ENCODE measurements at regions not wholly inside any gene's neighbourhood (a gene's known extent, or its start where the extent isn't known, plus 50 kb on each side); places are given as distances from the start of the nearest gene placed in this dataset.
"Not testable (repeated sequence)": the region's sequence is repeated elsewhere in the genome, so short reads cannot be mapped to it uniquely, and the experiment has no call there.

DNA sequence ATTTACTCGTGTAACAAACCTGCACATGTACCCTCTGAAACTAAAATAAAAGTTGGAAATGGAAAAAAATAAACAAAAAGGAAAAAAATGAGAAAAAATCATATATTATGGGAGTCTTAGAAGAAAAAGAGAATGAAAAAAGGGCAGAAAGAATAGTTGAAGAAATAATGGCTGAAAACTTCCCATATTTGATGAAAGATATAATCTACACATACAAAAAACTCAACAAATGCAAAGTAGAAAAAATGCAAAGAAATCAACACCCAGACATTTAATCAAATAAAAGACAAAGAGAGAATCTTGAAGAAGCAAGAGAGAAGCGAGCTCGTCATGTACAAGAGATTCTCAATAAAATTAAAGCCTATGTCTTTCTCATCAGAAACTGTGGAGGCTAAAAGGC is 73.8 kb downstream of the SLC25A46 start:
- DNase-seq: no peak

DNA sequence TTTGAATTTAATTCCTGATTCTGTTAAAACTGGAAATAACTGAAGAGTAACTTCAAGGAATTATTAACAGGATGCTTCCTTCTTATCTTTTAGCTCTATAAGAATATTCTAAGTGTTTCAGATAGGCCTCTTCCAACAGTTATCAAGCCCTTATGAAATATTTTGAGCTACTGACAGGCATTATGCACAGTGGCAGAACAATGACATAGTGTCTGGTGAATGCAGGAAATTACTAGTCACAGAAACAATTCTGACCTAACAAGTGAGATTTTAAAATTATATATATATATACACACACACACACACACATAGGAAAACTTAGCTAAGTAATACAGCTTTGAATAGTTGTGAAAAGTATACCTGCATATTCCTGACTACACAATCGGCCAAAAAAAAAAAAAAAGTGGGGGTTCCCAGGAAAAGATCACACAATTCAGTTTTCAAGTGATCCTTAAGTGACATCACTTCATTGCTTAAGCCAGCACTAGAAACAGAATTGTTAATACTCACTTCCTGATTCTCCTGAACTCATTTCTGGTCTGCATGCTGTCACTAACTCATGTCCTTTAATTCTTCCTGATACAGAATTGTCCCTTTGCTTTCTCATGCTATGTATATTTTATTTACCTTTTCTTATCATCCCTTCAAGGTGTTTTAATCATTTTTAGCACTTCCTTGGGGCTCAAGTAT is 77.3 kb downstream of the SLC25A46 start:
- DNase-seq: no peak

GRCh38 chr5:110817459-110817858 is 78.7 kb downstream of the SLC25A46 start:
- peak; percentile 12 to 54 (median 40) for DNase-seq

GRCh38 chr5:110823571-110823970 is 84.8 kb downstream of the SLC25A46 start:
- DNase-seq: no peak

DNA sequence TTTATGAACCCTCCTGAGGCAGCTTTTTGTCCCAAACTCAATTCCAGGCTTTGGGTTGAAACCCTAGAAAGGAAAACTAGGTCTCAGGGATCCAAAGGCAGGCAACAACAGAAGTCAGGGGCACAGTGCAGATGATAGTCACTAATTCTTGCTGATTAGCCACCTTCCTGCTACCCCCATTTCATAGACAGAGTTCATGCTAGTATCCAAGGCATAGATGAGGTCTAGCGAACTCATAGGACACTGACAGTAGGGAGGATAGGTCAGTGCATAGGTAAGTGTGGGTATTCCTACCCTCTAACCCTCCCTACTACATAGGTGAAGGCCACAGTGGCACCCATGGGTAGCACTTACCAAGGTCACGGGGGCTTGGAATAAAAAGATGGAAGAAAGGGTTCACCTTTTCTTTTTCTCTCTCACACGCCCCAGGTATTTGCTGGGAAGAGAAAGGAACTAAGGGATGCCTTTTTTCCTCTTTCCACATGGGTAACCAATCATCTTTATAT is 86.2 kb downstream of the SLC25A46 start:
- DNase-seq: no peak

- no peak for DNase-seq
Measured at GRCh38 chr5:110832683-110833082, 93.9 kb downstream of the SLC25A46 start.

DNA sequence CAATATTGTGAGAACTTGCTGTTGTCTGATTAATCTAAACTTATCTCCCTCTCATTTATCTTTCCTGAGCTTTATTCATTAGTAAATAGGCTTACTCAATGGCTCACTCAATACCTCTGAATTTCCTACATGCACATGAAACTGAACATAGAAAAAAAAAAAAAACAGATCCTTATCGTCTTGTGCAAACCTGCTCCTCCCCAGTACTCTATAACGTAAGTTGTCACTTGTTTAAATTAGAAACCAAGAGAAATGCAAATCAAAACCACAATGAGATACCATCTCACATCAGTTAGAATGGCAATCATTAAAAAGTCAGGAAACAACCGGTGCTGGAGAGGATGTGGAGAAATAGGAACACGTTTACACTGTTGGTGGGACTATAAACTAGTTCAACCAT is 96.1 kb downstream of the SLC25A46 start:
- DNase-seq: not testable (repeated sequence)

DNA sequence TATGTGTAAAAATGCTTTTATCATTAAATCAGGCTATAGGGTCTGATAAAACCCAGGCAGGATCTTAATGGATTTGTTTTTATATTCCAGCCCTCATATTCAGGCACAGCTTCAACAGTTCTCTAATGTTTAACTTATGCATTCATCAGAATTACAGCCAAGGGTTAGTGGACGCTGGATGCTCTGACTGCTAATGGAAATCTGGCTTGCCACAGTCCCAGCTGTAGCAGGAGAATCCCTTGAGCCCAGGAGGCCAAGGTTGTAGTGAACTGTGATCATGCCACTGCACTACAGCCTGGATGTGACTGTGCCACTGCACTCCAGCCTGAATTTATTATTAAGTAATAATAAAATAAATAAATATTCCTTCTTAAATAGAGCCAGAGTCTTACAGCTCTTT is 98.0 kb downstream of the SLC25A46 start:
- DNase-seq: peak; percentile 44 to 71 (median 45)

DNA sequence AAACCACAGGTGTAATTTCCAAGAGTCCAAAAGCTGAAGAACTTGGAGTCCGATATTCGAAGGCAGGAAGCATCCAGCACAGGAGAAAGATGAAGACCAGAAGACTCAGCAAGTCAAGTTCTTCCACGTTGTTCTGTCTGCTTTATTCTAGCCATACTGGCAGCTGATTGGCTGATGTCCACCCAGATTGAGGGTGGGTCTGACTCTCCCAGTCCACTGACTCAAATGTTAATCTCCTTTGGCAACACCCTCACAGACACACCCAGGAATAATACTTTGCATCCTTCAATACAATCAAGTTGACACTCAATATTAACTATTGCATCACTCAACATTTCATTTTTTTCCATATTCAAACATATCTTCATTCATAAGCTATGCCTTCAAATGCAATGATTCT is 99.5 kb downstream of the SLC25A46 start:
- not testable (repeated sequence) for DNase-seq

DNA sequence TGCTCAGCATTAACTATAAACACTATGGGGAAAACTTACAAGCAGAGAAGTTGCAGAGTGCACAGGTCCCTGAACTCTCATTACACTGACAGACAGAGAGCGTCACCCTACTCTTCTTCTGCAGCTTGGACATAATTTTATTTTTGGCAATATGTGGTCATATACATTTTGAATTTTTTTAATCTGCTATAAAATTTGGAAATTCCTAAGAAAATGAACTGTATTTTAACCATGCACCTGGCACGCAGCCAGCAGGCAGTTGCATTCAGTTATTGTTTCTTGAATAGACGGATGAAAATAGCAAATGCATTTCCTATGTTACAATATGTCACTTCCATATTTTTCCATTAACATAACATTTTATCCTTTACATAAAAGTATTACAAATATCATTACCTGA is 100.2 kb downstream of the SLC25A46 start:
- peak in 2 of 3 donors; percentile 15 to 59 for DNase-seq

DNA sequence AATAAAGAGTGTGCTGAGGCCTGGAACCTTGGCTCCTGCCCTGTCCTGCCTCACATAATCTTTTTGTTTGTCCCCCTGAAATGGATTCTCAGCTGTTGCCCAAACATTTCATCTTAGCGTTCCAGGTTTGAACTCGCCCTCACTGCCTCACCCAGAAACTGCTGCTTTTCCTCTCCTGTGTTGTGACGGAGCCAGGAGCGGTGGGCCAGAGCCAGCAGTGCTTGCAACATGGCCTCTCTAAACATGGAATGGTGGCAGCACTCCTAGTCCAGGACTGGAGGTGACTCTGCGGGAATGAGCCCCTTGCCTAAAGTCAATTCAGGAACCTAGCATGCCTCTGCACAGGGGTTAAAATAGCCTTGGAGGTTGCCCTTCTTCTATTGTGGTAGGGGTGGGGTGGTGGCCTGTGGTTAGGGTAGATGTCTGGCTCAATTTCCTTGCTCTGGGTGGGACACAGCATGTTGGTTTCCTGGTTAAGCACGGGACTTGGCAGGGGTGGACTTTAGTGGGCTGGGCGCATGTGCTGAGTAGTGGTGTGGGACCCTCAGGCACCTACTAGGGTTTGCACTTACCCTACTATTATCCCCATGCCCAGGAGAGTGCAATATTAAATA is 101.6 kb downstream of the SLC25A46 start:
- DNase-seq: no peak

- DNase-seq: no peak
Measured at GRCh38 chr5:110841137-110841536, 102.3 kb downstream of the SLC25A46 start.

- DNase-seq: no peak
Measured at GRCh38 chr5:110842948-110843347, 104.1 kb downstream of the SLC25A46 start.

DNA sequence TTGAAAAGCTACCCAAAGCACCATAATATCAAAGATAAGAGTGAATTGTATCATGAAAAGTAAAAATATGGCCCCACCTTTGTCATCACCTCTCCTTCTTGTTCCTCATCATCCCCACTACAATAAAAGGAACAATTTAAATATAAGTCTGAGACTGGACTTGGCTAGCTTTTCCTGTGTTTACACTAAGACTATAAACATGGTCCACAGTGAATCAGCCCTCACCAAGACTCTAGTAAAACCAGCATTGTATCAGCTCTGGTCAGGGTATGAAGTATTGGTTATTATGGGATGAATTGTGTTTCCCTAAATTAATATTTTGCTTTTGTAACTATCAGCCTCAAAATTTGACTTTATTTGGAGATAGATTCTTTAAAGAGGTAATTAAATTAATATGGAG is 105.4 kb downstream of the SLC25A46 start:
- no peak for DNase-seq

GRCh38 chr5:110846398-110847001 is 107.7 kb downstream of the SLC25A46 start:
- DNase-seq: no peak

- DNase-seq: no peak
Measured at GRCh38 chr5:110851357-110851756, 112.5 kb downstream of the SLC25A46 start.

GRCh38 chr5:110852053-110852452 is 113.2 kb downstream of the SLC25A46 start:
- no peak for DNase-seq

GRCh38 chr5:110852541-110852940 is 113.7 kb downstream of the SLC25A46 start:
- no peak for DNase-seq

DNA sequence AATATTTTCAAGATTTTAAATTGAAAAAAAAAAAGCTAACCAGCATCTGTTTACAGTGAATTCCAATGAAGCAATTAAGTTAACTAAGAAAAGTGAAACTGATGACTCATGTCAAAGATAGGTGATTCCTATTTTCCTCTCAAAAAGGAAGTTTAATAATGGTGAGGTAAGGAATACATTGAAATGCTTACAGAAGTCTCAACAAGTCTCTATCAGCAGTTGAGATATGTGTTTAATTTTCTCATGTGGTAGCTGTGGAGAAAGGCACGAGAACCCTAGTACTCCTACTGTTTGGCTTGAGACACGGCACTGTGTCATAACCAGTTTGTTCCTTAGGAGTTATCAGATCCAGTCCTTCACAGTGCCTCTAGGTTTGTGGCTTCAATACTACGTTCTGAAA is 114.5 kb downstream of the SLC25A46 start:
- no peak for DNase-seq

GRCh38 chr5:110854200-110854599 is 115.4 kb downstream of the SLC25A46 start:
- no peak for DNase-seq

- no peak for DNase-seq
Measured at GRCh38 chr5:110855961-110856360, 117.2 kb downstream of the SLC25A46 start.

GRCh38 chr5:110865400-110866094 is 126.7 kb downstream of the SLC25A46 start:
- DNase-seq: peak in 1 of 3 donors; percentile 3

DNA sequence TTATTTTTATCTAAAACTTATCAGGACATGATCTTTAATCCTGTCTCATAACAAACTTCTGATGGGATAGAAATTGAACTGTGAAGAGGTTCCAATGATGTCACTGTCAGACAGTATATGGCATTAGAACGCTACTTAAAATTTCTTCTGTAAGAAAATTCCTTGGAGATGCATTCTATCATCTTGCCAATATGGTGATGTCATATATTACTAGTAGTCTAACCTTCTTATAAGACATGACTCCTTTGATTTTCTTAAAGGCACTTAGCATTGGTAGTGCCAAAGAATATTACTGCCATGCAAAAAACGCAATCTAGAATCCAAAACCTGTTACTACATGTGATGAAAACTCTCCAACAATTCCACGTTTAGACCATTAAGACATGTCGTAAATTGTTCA is 131.1 kb downstream of the SLC25A46 start:
- no peak for DNase-seq
